ENCODE measurements at regions not wholly inside any gene's neighbourhood (a gene's known extent, or its start where the extent isn't known, plus 50 kb on each side); places are given as distances from the start of the nearest gene placed in this dataset.

DNA sequence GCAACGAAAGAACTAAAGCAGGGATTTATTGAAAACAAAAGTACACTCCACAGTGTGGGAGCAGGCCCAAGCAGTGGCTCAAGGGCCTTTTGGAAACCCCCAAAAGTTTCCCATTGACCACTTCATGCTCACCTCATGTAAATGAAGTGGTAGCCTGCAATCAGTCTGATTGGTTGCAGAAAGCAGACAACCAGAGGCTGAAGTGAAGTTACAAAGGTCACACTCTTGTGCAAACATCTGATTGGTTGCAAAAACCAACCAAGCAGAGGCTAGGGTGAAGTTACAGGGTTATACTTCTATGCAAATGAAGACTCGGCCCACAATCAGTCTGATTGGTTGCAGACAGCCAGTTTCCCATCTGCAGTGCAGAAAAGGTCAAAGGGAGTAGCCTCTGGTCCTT lies 258.0 kb downstream of the YTHDC2 start:
- Histone ChIP-seq H3K9ac (no peak overlapping the region), H3K4me2 (peak overlapping the region in 1 of 11 experiments; percentile 21; a peak in 2 of 22 replicates), H4K20me1 (no peaks in the 10 kb centered on the region), H3K9me3 (replicated peaks in 1 of 11) (peaks cover 14 to 29% (median 19%) of the 10 kb centered on the region in 11 experiments), H3K36me3 (no peaks in the 10 kb centered on the region), H3K27me3 (no peaks in the 10 kb centered on the region), H3K4me3 (no peak overlapping the region), H3K27ac (no peak overlapping the region), H3K4me1 (peaks cover 0 to 5% (median 0%) of the 10 kb centered on the region in 10 experiments; a peak in 1 of 20 replicates)
- TF ChIP-seq Cebpa-rat (IDR thresholded peaks at IDR 0.05), result no peak

DNA sequence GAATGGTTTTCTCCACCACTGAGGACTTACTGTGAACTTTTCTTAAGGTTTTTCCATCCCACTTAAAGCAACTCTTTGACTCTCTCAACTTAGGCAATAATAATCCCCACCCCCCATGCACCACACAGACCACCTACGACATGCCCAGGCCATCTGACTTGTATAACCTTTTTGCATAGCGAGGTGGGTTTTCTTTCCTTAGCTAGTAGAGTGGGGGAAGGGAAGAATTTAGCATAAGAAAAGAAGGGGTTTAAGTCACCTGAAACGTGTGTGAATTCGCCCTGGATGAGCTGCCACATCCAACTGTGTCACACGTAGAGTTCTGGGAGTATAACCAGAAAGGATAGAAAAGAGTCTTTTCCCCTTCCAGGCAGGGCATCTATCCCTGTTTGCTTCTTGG lies 262.7 kb downstream of the YTHDC2 start:
- H3K27me3 ChIP-seq, result no peaks in the 10 kb centered on the region
- TF ChIP-seq Cebpa-rat (IDR thresholded peaks at IDR 0.05), result no peak
- H3K9ac ChIP-seq, result no peak overlapping the region
- no peak overlapping the region for H3K4me3 ChIP-seq
- H4K20me1 ChIP-seq, result no peaks in the 10 kb centered on the region
- H3K4me2 ChIP-seq, result no peak overlapping the region
- H3K36me3 ChIP-seq, result no peaks in the 10 kb centered on the region
- H3K4me1 ChIP-seq, result peaks cover 0 to 4% (median 0%) of the 10 kb centered on the region in 10 experiments; a peak in 1 of 20 replicates
- peaks cover 0 to 17% (median 0%) of the 10 kb centered on the region in 11 experiments; a peak in 1 of 22 replicates for H3K9me3 ChIP-seq (replicated peaks in 1 of 11)
- H3K27ac ChIP-seq, result no peak overlapping the region

DNA sequence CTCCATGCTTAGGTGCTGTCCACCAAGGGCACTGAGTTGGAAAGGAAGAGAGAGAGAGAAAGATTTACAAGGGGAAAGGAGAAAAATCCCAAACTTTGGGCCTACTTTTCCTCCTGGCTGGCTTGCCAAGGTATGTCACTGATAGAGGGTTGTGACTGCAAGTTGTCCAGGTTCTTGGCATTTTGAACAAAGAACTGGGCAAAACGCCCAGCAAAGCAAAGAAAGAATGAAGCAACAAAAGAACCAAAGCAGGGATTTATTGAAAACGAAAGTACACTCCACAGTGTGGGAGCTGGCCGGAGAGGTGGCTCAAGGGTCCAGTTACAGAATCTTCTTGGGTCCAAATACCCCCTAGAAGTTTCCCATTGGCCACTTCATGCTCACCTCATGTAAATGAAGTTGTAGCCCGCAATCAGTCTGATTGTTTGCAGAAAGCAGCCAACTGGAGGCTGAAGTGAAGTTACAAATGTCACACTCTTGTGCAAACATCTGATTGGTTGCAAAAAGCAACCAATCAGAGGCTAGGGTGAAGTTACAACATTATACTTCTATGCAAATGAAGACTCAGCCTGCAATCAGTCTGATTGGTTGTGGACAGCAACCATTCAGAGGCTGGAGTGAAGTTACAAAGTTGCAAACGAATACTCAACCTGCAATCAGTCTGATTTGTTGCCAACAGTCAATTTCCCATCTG lies 263.5 kb downstream of the YTHDC2 start:
- H3K36me3 ChIP-seq, result no peaks in the 10 kb centered on the region
- H3K9ac ChIP-seq, result no peak overlapping the region
- H3K27ac ChIP-seq, result no peak overlapping the region
- no peaks in the 10 kb centered on the region for H3K27me3 ChIP-seq
- H3K4me1 ChIP-seq, result no peaks in the 10 kb centered on the region
- H3K4me2 ChIP-seq, result no peak overlapping the region
- no peaks in the 10 kb centered on the region for H4K20me1 ChIP-seq
- peaks cover 0 to 15% (median 0%) of the 10 kb centered on the region in 11 experiments; a peak in 1 of 22 replicates for H3K9me3 ChIP-seq (replicated peaks in 1 of 11)
- TF ChIP-seq Cebpa-rat (IDR thresholded peaks at IDR 0.05), result no peak
- H3K4me3 ChIP-seq, result no peak overlapping the region

DNA sequence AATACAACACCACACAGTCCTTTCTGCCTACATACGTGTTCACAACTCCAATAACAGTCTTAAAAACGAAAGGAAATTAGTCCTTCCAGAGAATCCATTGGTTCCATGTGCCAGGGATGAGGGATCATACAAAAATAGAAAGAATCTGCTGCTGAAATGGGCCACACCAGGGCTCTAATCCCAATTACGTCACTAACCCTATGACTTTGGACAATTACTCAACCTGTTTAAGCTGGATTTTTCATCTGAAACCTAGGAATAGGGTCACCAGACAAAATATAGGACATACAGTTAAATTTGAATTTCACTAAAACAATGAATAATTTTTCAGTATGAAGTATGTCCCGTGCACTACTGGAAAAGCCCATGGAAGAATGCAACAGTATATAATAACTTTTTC lies 264.7 kb downstream of the YTHDC2 start:
- Histone ChIP-seq H3K27ac (no peak overlapping the region), H3K4me2 (no peak overlapping the region), H3K36me3 (no peaks in the 10 kb centered on the region), H3K9ac (no peak overlapping the region), H3K4me3 (no peak overlapping the region), H3K4me1 (no peaks in the 10 kb centered on the region), H3K9me3 (replicated peaks in 1 of 11) (peaks cover 0 to 12% (median 0%) of the 10 kb centered on the region in 11 experiments; a peak in 1 of 22 replicates), H4K20me1 (no peaks in the 10 kb centered on the region), H3K27me3 (no peaks in the 10 kb centered on the region)
- TF ChIP-seq Cebpa-rat (IDR thresholded peaks at IDR 0.05), result no peak

DNA sequence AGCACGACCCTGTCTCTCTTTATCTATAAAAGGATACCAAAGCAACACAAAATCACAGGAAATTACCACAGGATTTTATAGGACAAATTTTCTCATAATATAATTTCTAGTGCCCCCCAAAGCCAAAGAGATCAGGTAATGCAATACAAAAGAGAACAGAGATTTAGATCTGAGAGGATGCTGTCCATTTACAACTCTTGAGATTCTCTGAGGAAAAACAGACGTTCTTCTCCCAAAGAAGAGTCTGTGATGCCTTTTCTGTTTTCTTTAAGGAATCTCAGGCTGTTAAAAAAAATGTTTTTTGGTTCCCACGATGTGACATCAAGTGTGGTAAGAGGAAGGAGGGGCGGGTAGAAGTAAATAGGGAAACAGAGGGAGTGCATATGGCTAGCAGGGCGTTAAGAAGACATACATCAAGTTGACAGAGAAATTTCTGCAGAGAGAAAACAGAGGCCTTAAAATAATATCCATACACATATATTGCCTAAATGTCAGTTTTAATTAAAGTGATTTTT lies 274.7 kb downstream of the YTHDC2 start:
- no peaks in the 10 kb centered on the region for H3K36me3 ChIP-seq
- H3K4me2 ChIP-seq, result no peak overlapping the region
- TF ChIP-seq Cebpa-rat (IDR thresholded peaks at IDR 0.05), result no peak
- no peak overlapping the region for H3K4me3 ChIP-seq
- H4K20me1 ChIP-seq, result no peaks in the 10 kb centered on the region
- no peak overlapping the region for H3K9ac ChIP-seq
- no peak overlapping the region for H3K27ac ChIP-seq
- no peaks in the 10 kb centered on the region for H3K4me1 ChIP-seq
- no peaks in the 10 kb centered on the region for H3K27me3 ChIP-seq
- H3K9me3 ChIP-seq (replicated peaks in 1 of 11), result no peaks in the 10 kb centered on the region

DNA sequence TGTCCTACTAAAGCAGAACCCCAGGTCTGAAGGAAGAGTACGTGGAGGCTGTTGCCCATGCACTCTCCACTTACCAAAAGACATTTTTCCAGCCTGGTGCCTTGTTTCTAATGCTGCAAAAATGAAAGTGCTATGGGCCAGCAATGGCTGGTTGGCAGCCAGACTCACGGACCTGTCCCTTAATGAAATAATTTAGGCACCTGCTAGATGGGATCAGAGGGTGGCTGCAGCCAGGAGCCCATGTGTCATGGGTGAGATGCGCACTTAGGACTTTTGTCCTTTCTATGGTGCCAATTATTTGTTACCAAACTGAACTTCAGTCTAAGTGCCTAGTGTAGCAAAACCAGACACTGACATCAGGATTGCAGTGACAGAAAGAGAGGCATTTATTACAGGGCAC lies 276.3 kb downstream of the YTHDC2 start:
- Histone ChIP-seq H3K9ac (no peak overlapping the region), H3K9me3 (replicated peaks in 1 of 11) (no peaks in the 10 kb centered on the region), H3K27ac (no peak overlapping the region), H4K20me1 (no peaks in the 10 kb centered on the region), H3K4me1 (no peaks in the 10 kb centered on the region), H3K27me3 (no peaks in the 10 kb centered on the region), H3K4me3 (no peak overlapping the region), H3K4me2 (no peak overlapping the region), H3K36me3 (no peaks in the 10 kb centered on the region)
- TF ChIP-seq Cebpa-rat (IDR thresholded peaks at IDR 0.05), result no peak

DNA sequence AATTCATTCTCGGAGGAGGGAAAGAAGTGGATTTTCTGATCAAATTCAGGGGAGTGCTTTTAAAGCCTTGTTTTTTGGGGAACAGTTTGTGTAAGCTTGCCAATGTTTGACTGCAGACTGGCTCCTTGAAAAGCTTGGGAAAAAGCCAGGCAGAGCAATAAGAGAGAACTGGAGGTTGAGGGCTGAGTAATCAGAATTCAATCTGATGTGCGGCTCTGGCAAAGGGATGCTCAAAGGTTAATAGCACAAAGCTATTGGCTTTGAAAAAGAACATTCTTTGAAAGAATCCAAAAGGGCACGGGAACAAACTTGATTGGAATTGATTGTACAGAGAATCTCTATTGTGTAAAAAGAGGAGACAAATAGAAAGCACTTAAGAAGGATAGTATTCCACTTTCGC lies 279.3 kb downstream of the YTHDC2 start:
- Histone ChIP-seq H3K27ac (no peak overlapping the region), H3K4me3 (no peak overlapping the region), H3K4me2 (no peak overlapping the region), H3K9ac (no peak overlapping the region), H3K9me3 (replicated peaks in 1 of 11) (no peaks in the 10 kb centered on the region), H3K4me1 (no peaks in the 10 kb centered on the region), H3K36me3 (no peaks in the 10 kb centered on the region), H4K20me1 (no peaks in the 10 kb centered on the region), H3K27me3 (no peaks in the 10 kb centered on the region)
- TF ChIP-seq Cebpa-rat (IDR thresholded peaks at IDR 0.05), result no peak

DNA sequence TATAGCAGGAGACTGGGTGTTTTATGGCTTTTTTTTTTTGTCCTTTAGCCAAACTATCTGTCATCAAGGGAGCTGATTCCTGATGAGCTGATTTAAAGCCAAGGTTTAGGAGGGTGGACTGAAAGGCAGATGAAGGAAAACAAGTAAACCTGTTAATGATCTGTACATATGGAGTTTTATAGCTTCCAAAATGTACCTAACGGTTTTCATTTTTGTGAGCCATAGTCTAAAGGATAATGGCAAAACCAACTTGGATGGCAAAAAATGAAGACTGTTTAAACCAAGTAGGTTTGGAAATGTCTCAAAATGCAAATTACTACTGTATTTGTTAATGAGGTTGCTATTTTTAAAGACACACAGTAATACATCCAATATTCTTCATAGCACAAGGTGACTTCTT lies 281.5 kb downstream of the YTHDC2 start:
- no peaks in the 10 kb centered on the region for H3K36me3 ChIP-seq
- no peak overlapping the region for H3K27ac ChIP-seq
- H3K4me2 ChIP-seq, result no peak overlapping the region
- H3K9ac ChIP-seq, result no peak overlapping the region
- no peaks in the 10 kb centered on the region for H3K4me1 ChIP-seq
- H3K27me3 ChIP-seq, result no peaks in the 10 kb centered on the region
- H4K20me1 ChIP-seq, result no peaks in the 10 kb centered on the region
- TF ChIP-seq Cebpa-rat (IDR thresholded peaks at IDR 0.05), result no peak
- no peak overlapping the region for H3K4me3 ChIP-seq
- no peaks in the 10 kb centered on the region for H3K9me3 ChIP-seq (replicated peaks in 1 of 11)

DNA sequence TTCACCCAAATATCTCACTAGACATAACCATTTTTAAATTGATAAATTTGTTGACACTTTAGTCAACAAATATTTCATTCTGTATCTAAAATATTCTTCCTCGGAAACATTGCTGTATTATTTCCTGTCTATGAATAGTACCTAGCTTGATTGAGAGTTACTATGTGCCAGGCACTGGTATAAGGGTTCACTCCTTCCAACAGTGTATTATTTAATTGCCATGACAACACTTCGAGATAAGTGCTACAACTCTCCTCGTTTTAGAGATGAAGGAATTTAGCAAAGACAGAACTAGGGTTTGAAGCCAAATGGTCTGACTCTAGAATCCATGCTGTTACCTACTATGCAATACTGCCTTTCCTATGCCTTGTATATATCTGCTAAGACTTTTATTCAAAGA lies 287.2 kb downstream of the YTHDC2 start:
- H4K20me1 ChIP-seq, result no peaks in the 10 kb centered on the region
- no peaks in the 10 kb centered on the region for H3K36me3 ChIP-seq
- no peak overlapping the region for H3K4me2 ChIP-seq
- no peaks in the 10 kb centered on the region for H3K9me3 ChIP-seq (replicated peaks in 1 of 11)
- H3K4me1 ChIP-seq, result peaks cover 0 to 3% (median 0%) of the 10 kb centered on the region in 10 experiments; a peak in 3 of 20 replicates
- no peak overlapping the region for H3K27ac ChIP-seq
- H3K27me3 ChIP-seq, result no peaks in the 10 kb centered on the region
- no peak overlapping the region for H3K9ac ChIP-seq
- no peak for TF ChIP-seq Cebpa-rat (IDR thresholded peaks at IDR 0.05)
- no peak overlapping the region for H3K4me3 ChIP-seq

DNA sequence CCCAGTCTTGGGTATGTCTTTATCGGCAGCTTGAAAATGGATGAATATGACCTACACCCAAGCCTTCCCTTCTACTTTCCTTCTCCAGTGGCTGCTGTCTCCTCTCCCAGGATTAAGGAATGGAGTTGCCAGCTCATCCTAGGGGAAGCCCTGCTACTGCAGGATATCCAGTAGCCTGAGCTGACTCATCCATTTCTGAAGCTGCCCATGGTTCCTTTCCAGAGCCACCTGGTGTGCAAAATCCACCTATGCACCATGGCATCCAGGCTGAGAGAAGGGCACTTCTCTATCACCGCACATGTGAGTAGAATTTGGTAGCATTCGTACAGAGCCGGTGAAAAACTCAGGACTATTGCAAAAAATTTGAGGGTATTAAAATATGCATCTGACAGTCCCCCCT lies 290.8 kb downstream of the YTHDC2 start:
- Histone ChIP-seq H3K36me3 (no peaks in the 10 kb centered on the region), H3K27ac (no peak overlapping the region), H4K20me1 (no peaks in the 10 kb centered on the region), H3K4me3 (no peak overlapping the region), H3K9me3 (replicated peaks in 1 of 11) (no peaks in the 10 kb centered on the region), H3K27me3 (no peaks in the 10 kb centered on the region), H3K4me1 (peaks cover 0 to 16% (median 5%) of the 10 kb centered on the region in 10 experiments; a peak in 6 of 20 replicates), H3K9ac (no peak overlapping the region), H3K4me2 (no peak overlapping the region)
- no peak for TF ChIP-seq Cebpa-rat (IDR thresholded peaks at IDR 0.05)

Measured in BLaER1 treated with 17β-estradiol and CSF1 and Interleukin-3, amounts not matched to agents 10 nM and 100 nM (cell line).